GM21423 (cell line): ENCODE measurements at regions not wholly inside any gene's neighbourhood (a gene's known extent, or its start where the extent isn't known, plus 50 kb on each side); places are given as distances from the start of the nearest gene placed in this dataset.

ENCODE experiments used
- ATAC-seq: cut with Tn5 transposase; IDR thresholded peaks from one replicate; pipeline ENCODE4 v1.9.1; 2021; ENCODE audit warnings: mild to moderate bottlenecking, moderate library complexity; ENCODE audit not compliant: unreplicated experiment

DNA sequence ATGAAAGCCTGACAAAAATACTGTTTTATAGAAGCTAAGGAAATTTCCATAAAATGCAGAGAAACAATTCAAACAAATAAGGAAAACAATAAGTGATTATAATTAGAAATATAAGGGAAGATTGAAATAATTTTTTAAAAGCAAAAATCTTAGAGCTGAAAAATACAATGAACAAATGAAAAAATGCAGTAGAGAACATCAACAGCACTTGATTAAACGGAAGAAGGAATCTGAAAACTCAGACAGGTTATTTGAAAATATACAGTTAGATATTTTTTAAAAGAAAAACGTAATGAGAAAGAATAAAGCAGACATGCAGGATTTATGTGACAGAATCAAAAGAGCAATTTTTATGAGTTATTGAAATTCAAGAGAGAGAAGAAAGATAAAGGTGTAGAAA, 279.1 kb upstream of the MAGI2 start:
- no peak for ATAC-seq

DNA sequence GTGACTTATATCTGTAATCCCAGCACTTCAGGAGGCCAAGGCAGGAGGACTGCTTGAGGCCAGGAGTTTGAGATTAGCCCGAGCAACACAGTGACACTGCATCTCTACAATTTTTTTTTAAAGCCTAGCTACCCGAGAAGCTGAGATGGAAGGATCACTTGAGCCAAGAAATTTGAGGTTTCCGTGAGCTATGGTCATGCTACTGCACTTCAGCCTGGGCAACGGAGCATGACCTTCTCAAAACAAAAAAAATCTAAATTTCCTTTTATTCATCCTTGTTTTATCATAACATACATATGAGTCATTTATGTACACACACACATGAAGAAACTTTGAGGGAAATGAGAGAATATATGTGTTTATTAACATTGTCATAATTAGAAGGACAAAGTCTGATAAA, 277.5 kb upstream of the MAGI2 start:
- ATAC-seq, result no peak

DNA sequence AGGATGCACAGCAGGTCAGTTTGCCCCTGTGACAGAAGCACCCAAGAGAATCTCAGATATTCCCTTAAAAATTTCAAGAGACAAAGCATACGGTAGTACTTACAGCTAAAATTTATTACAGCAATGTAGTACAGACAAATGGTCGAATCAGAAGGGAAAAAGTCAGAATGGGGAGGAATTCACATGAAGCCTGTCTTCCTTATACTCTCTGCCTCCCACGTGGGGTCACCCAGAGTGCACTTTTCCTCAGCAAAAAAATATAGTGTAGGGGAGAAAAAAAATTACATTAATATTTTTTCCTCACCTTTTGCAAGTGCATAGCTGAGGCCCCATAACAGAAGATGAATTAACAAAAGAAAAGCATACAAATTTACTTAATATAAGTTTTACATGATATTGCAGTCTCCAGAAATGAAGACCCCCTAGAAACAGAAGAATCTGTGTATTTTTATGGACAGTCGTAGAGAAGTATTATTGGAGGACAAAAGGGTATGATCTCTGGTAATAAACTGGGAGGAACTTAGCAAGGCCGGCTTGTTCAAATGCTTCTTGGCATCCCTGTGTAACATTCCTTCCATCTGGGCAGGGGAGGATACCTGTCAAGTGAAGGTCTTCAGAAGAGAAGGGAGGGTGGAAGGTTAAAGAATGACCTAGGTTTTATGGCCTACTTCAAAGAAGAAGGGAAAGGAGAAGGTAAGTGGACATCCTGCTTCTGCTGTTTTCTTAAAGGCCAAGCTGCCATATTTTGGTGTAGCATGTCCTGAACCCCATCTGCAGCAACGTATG, 270.6 kb upstream of the MAGI2 start:
- no peak for ATAC-seq

DNA sequence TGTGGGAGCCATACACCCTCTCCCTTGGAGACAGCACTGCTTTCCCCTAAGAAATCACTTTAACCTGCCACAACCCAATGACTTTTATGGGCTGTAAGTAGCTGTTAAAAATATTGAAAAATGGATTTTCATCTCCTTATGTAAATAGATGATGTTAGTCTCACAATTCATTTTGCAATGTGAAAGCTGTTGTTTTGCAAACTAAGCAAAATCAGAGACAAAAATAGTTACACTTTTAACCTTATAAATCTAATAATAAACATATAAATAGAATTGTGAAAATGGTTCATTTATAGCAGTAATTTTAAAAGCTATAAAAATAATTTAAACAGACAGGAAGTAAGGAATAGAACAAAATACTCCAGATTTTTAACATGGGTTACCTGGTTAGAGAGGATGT, 268.8 kb upstream of the MAGI2 start:
- ATAC-seq, result no peak

DNA sequence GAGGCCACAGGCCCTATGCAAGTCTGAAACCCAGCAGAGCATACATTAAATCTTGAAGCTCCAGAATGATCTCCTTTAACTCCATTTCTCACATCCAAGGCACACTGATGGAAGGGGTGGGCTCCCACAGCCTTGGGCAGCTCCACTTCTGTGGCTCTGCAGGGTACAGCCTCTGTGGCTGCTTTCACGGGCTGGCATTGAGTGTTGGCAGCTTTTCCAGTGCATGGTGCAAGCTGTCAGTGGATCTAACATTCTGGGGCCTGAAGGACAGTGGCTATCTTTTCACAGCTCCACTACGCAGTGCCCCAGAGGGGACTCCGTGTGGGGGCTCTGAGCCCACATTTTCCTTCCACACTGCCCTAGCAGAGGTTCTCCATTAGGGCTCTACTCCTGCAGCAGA, 265.7 kb upstream of the MAGI2 start:
- ATAC-seq, result no peak

DNA sequence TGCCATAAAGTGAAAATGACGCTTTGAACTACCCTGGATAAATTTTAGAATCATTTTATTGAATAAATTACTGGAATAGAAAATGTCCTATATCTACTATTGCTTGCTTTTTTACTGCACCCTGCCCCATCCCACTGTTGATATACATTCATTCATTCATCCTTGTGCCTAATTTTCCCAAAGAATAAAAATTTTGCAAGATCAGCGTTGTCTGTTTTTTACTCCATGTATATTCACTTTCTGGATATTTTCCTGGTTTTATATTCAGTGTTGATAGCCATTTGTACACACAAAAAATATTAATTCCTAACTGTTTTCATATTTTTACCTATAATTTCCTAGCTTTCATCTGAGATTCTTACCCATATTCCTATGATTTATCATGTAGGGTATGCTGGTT, 262.9 kb upstream of the MAGI2 start:
- no peak for ATAC-seq

DNA sequence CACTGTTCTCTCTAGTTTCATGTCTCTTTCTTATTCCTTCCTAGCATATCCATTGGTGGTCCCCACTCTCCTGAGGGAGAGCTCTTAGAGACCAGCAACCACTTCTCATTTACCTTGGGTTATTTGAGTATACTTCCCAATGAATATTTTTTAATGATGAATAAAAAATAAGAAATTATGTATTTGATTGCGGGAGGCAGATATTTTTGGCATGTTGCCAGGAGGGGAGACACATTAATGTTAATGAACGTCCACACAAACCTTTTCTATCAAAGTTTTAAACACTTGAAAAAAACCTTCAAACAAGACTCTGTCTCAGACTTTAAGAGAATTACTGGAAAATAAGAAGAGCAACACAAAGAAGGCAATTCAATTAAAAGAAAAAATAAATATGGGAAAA, 260.6 kb upstream of the MAGI2 start:
- no peak for ATAC-seq

DNA sequence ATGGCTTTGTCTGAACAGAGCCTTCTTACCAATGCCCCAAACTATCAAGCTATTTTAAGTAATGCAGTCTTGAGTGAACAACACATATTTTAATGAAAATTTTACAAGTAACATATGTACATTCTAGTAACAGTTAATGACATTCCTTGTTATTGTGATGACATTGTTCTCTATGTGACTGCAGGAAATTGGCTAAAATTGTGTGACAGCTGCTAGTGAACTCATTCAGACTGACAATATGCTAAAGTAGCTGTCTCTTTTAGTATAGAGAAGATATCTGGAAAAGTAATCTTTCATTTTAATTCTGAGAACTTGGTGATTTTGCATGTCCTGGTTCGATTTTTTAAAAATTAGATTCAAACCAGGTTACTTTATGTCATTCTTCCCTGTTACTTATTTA, 259.8 kb upstream of the MAGI2 start:
- ATAC-seq, result no peak

DNA sequence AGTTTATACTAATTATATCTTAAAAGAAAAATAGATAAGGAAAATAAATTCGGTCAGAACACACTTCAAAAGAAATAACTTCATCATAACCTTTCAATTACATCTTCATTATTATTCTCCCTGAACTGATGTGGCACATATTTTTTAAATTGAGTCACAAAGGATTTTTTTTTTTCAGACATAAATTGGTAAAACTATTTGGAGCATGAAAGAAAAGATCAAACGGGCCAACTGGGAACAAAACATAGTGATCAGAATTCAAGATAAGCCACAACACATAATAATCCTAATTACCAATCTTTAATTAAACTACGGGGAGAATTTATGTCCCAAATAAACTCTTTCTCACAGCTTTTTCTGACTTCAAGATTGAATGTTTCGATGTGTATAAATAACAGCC, 258.2 kb upstream of the MAGI2 start:
- ATAC-seq, result no peak

DNA sequence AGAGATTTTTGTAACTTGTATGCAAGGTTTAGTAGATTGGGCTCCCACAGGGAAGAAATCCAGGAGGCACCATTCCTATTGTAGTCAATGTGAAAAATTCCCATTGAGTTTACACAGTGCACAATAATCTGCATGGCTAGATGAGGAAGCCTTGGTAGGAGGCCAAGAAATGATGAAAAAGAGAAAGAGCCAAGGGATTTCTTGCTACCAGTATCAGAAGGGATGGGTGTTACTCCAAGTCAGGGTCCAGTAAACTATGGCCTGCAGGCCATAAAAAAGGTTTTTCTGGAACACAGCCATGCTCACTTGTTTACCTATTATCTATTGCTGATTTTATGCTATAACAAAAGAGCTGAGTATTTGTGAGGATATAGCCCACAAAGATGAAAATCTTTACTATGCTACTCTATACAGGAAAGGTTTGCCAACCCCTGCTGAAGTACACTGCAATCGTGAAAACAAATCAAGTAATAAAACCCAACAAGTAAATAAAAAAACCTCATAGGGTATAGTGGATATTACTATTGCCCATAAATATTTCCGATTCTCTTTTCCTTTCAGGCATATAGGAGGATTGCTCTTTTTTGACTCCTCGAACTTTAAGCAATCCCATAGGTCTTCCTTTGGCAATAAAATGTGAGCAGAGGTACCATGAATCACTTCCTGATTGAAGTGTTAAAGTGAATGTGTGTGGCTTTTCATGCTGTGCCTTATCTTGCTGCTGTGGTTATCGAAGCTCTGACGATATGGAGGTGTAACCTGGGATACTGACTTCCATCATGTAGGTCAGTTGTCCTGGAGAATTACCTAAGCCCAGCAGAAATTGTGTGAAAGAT, 256.3 kb upstream of the MAGI2 start:
- ATAC-seq, result no peak

DNA sequence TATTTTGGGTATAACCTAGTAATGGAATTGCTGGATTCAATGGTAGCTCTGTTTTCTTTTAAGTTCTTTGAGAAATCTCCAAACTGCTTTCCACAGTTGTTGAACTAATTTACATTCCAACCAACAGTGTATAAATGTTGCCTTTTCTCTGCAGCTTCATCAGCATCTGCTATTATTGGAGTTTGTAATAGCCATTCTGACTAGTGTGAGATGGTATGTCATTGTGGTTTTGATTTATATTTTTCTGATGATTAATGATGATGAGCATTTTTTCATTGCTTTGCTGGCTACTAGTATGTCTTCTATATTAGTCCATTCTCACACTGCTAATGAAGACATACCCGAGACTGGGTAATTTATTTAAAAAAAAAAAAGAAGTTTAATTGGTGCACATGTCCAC, 248.6 kb upstream of the MAGI2 start:
- ATAC-seq, result no peak

DNA sequence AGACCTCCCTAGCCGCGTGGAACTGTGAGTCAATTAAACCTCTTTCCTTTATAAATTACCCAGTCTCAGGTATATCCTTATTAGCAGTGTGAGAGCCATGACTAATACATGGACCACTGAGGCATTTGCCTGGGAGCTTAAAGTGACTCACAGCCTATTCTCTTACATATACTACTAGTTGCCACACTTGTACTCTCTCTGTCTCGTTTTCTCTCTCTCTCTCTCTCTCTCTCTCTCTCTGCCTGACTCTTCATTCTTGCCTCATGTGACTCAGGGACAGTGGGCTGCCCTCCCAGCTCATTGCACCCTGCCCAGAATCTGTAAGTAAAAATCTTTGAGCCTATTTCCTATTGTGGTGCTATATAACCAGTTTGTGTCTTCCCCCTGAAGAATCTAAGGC, 238.5 kb upstream of the MAGI2 start:
- no peak for ATAC-seq

DNA sequence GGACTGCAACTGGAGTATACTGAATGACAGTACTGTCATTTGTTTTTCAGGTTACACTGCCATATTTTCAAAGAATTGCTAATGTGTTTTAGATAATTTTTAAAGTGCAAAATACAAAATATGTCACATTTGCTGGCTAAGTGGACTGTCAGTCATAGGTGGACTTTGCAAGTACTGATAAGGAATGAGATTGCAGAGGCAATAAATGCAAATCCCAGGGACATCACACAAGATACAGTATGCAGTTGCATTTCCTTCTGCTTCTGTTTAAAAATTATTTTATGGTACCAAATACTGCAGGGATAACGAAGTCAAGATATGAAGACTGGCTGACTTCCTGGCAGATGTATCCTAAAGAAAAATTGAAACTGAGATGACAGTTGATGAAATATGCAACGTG, 237.6 kb upstream of the MAGI2 start:
- no peak for ATAC-seq

DNA sequence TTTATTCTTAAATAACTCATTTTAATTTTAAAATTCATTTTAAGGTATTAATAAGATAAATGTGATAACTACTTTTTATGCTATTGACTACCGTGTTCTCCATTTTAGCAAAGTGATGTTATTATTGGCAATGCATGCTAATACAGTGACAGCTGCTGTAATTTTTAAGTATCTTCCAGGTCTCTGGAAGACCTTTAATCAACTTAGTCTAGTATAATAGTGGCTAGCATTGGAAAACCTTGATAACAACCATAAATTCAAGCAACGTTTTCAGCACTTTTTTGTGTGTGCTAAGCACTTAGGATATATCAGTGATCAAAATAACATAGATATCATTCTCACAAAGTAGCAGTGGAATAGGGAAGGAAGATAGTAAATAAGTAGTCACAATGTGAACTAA, 230.9 kb upstream of the MAGI2 start:
- ATAC-seq, result no peak

DNA sequence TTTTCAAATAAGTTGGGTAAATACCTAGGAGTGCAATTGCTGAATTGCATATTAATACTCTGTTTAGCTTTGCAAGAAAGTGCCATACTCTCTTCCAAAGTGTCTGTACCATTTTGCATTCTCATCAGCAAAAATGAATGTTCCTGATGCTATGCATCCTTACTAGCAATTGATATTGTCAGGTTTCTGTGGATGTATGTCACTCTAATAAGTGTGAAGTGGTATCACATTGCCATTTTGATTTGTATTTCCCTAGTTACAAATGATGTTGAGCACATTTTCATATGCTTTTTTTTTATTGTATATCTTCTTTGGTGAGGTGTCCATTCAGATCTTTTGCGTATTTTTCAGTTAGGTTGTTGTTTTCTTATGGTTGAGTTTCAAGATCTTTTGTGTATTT, 230.4 kb upstream of the MAGI2 start:
- ATAC-seq, result no peak

DNA sequence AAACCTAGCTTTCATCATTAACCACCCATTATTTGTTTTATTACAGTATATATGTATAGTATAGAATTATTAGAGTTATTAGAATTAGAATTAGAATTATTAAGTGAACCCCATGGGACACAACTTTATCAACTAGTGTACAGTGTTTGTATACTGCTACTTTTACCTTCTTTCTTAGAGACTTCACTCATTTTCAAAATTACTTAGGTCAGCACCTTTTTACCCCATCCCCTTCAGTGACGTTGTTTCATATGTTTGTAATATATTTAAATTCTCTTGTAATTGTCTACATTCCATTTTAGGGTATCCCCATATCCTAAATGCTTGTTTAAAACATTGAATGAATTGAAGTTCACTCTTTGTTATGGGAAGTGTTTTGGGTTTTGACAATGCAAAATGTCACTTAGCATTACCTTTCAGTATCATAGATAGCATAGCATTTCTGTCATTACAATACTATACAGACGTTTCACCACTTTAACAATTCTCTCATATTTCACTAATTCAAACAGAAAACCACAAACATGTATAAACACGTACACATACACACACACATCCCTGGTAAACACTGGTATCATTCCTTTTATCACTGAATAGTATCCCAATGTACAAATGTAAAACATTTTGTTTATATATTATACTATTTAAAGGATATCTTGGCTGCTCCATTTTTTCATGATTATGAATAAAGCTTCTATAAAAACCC, 229.9 kb upstream of the MAGI2 start:
- no peak for ATAC-seq

DNA sequence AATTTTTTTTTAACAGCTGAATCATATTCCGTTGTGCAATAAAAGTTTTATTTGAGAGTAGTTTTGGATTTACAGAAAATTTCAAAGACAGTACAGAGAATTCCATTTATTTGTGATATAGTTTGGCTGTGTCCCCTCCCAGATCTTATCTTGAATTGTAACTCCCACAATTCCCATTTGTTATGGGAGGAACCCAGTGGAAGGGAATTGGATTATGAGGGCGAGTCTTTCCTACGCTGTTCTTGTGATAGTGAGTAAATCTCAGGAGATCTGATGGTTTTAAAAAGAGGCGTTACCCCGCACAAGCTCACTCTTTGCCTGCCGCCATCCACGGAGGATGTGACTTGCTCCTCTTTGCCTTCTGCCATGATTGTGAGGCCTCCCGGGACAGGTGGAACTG, 228.0 kb upstream of the MAGI2 start:
- no peak for ATAC-seq

DNA sequence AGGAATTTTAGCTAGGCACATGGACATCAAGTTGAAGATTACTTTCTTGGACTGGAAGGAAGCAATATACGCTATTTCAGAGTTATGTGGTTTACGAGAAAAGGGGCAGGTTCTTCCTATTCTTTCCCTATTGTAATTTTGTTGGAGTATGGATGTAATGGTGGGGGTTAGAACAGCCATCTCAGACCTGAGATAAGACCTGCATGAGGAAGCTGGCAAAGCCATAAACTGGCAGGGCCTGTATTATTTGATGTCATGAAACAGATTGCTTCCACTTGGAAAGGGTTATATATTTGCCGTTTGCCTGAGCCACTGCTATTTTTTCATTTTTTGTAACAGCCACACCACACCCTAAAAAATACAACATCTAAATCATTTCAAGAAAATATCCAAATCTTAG, 220.5 kb upstream of the MAGI2 start:
- ATAC-seq, result no peak

DNA sequence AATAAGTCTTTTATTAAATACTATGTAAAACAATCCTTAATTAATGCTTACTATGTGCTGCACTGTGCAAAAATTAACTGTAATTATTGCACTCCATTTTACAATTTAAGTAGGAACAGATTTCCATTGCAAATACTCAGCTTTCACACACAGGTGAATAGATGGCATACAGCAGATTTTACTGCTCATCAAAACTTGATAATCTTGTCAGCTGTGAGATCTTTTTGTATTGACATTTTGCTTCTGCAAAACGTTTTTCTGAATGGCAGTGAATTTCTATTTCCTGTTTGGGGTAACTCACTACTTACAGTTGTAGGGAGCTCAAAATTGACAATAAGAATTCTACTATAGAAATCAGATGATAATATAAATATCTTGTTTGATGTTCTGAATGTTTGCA, 220.0 kb upstream of the MAGI2 start:
- ATAC-seq, result no peak

DNA sequence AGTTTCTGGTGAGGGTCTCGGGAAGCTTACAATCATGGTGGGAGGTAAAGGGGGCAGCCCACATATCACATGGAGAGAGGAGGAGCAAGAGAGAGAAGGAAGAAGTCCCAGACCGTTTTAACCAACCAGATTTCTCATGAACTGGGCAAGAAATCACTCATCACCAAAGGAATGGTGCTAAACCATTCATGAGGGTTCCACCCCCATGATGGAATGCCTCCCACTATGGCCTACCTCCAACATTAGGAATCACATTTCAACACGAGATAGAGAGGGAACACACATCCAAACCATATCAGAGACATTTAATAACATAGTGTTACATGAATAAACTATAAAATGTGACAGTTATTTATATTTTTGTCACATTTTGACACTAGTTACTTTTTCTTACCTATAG, 214.8 kb upstream of the MAGI2 start:
- no peak for ATAC-seq

DNA sequence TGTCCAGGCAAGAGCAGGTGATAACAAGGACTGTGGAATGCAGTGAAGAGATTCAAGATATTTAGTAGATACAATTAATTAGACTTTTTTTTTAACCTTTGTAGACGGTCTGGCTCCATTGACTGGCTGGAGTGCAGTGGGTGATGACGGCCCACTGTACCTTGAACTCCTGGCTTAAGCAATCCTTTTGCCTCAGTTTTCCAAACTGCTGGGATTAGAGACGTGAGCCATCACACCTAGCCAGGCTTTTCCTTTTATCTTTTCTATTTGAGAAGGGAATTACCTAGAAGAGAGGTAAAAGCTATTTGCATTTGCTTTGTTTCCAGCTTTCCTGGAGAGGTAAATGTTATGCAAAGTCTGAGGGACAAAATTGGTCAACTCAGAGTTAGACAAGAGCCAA, 213.0 kb upstream of the MAGI2 start:
- no peak for ATAC-seq
